ENCODE measurements at regions not wholly inside any gene's neighbourhood (a gene's known extent, or its start where the extent isn't known, plus 50 kb on each side); places are given as distances from the start of the nearest gene placed in this dataset.
"Not testable (repeated sequence)": the region's sequence is repeated elsewhere in the genome, so short reads cannot be mapped to it uniquely, and the experiment has no call there.

DNA sequence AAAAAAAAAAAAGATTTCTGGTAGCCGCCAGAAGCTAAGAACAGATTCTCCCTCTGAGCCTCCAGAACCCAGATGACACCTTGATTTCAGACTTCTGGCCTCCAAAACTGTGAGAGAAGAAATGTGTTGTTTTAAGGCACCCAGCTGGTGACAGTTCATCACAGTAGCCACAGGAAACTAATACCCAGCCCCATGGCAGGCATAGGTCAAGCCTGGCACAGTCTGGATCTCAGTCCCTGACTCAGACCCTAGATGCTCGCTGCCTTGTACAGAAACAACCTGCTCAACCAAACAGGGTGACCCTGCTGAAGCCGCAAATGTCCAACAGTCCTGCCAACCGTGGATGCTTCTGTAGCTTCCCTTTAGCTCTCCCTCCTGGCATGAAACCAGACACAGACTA, 61.8 kb upstream of the NUDT4B start:
- H2AFZ ChIP-seq (replicated peaks; ENCODE audit: low read length, poor library complexity); H2BK5ac ChIP-seq (ENCODE audit: low read depth, low read length, poor library complexity, severe bottlenecking); CTCF ChIA-PET; H4K8ac ChIP-seq (ENCODE audit: low read depth in 2 of 2, low read length in 2 of 2); H3K9ac ChIP-seq (ENCODE audit: low read depth, low read length); H4K91ac ChIP-seq (ENCODE audit: insufficient read depth, low read depth, low read length); H2BK15ac ChIP-seq (ENCODE audit: low read depth, low read length); H3K27ac ChIP-seq (ENCODE audit: insufficient read depth, low read length); H2BK120ac ChIP-seq (ENCODE audit: low read depth, low read length); POLR2A ChIA-PET (ENCODE audit: unreplicated experiment); H4K20me1 ChIP-seq (ENCODE audit: insufficient read depth, low read length); H3K4me1 ChIP-seq (ENCODE audit: control insufficient read depth, insufficient read depth, low read length); H2BK20ac ChIP-seq (ENCODE audit: low read depth, low read length); ATAC-seq (ENCODE audit: low read depth); in situ Hi-C loops (cut with MboI; ENCODE audit: low sequenced_read_pairs); H2AK9ac ChIP-seq (replicated peaks; ENCODE audit: low read depth, low read length, poor library complexity); H3K56ac ChIP-seq (ENCODE audit: extremely low read depth, insufficient read depth, low read length); H3K23ac ChIP-seq (ENCODE audit: low read depth, low read length); H3K4me2 ChIP-seq (ENCODE audit: low read depth, low read length); dilution Hi-C loops (cut with HindIII; ENCODE audit: low sequenced_read_pairs, unreplicated experiment); H3K9me1 ChIP-seq (ENCODE audit: insufficient read depth, low read length); H3K36me3 ChIP-seq (ENCODE audit: control insufficient read depth, insufficient read depth, low read length); H3K4ac ChIP-seq (ENCODE audit: low read depth, low read length); DNase-seq; H3K4me3 ChIP-seq (ENCODE audit: insufficient read depth, low read depth, low read length); intact Hi-C loops (cut with micrococcal nuclease); H3K79me1 ChIP-seq (ENCODE audit: low read depth in 1 of 2, low read length in 2 of 2); H3K14ac ChIP-seq (replicated peaks; ENCODE audit: low read depth, low read length); H2AK5ac ChIP-seq (ENCODE audit: low read depth, low read length); H4K5ac ChIP-seq (ENCODE audit: low read depth, low read length); H3K18ac ChIP-seq (ENCODE audit: low read depth, low read length); H3K9me3 ChIP-seq (ENCODE audit: control insufficient read depth, insufficient read depth, low read length); BruUV-seq (replicated peaks); H3K27me3 ChIP-seq (ENCODE audit: control insufficient read depth, insufficient read depth, low read length): not testable (repeated sequence)
- no CpG with 5 or more reads among the region's 4 CpGs for WGBS, 2 experiments (ENCODE audit: extremely low coverage in 2 of 2, insufficient read length in 1 of 2)

DNA sequence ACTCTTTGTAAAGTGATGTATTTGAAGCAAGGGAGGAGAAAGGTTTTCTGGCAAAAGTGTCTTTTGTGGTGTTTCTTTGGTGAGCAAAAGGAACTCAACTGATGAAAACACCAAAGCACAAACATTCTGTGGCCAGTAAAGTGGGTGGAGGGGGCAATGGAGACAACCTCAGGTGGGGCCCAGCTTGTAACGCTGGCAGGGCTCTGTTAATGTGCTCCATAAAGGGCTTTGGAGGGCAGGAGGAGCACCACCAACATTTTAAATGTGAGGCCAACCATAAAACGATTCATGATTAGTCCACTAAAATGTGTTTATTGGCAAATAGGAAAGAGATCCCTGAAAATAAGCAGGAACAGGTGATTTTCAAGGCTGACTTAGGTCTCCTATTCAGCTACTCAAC, 61.2 kb upstream of the NUDT4B start:
- H3K14ac ChIP-seq (replicated peaks; ENCODE audit: low read depth, low read length); CTCF ChIA-PET; H4K20me1 ChIP-seq (ENCODE audit: insufficient read depth, low read length); H3K4ac ChIP-seq (ENCODE audit: low read depth, low read length); H3K9me1 ChIP-seq (ENCODE audit: insufficient read depth, low read length); H3K4me2 ChIP-seq (ENCODE audit: low read depth, low read length); BruUV-seq (replicated peaks); dilution Hi-C loops (cut with HindIII; ENCODE audit: low sequenced_read_pairs, unreplicated experiment); H2AK9ac ChIP-seq (replicated peaks; ENCODE audit: low read depth, low read length, poor library complexity); H3K79me1 ChIP-seq (ENCODE audit: low read depth in 1 of 2, low read length in 2 of 2); H3K9ac ChIP-seq (ENCODE audit: low read depth, low read length); H3K36me3 ChIP-seq (ENCODE audit: control insufficient read depth, insufficient read depth, low read length); in situ Hi-C loops (cut with MboI; ENCODE audit: low sequenced_read_pairs); H3K23ac ChIP-seq (ENCODE audit: low read depth, low read length); H2AK5ac ChIP-seq (ENCODE audit: low read depth, low read length); ATAC-seq (ENCODE audit: low read depth); H3K4me1 ChIP-seq (ENCODE audit: control insufficient read depth, insufficient read depth, low read length); H2BK5ac ChIP-seq (ENCODE audit: low read depth, low read length, poor library complexity, severe bottlenecking); H2AFZ ChIP-seq (replicated peaks; ENCODE audit: low read length, poor library complexity); H4K91ac ChIP-seq (ENCODE audit: insufficient read depth, low read depth, low read length); DNase-seq; intact Hi-C loops (cut with micrococcal nuclease); POLR2A ChIA-PET (ENCODE audit: unreplicated experiment); H3K9me3 ChIP-seq (ENCODE audit: control insufficient read depth, insufficient read depth, low read length); H2BK15ac ChIP-seq (ENCODE audit: low read depth, low read length); H3K27ac ChIP-seq (ENCODE audit: insufficient read depth, low read length); H3K4me3 ChIP-seq (ENCODE audit: insufficient read depth, low read depth, low read length); H3K27me3 ChIP-seq (ENCODE audit: control insufficient read depth, insufficient read depth, low read length); H3K56ac ChIP-seq (ENCODE audit: extremely low read depth, insufficient read depth, low read length); H3K18ac ChIP-seq (ENCODE audit: low read depth, low read length); H2BK120ac ChIP-seq (ENCODE audit: low read depth, low read length); H4K5ac ChIP-seq (ENCODE audit: low read depth, low read length); H4K8ac ChIP-seq (ENCODE audit: low read depth in 2 of 2, low read length in 2 of 2); H2BK20ac ChIP-seq (ENCODE audit: low read depth, low read length): not testable (repeated sequence)
- no CpG with 5 or more reads among the region's 2 CpGs for WGBS, 2 experiments (ENCODE audit: extremely low coverage in 2 of 2, insufficient read length in 1 of 2)

All from IMR-90 (cell line).